Esophagus squamous epithelium (tissue), 5 donors: ENCODE measurements at regions not wholly inside any gene's neighbourhood (a gene's known extent, or its start where the extent isn't known, plus 50 kb on each side); places are given as distances from the start of the nearest gene placed in this dataset.

Experiments
- DNase-seq: peaks from one replicate; lab custom pipeline; 2025; lab: John Stamatoyannopoulos, UW
- H3K27ac ChIP-seq, 4 donors: fragments of 200-600 bp; sonication (generic); one replicate each; pipeline ENCODE4 v1.5.1; 2016 to 2019; ENCODE audit warnings: mild to moderate bottlenecking in 1 of 4
- H3K27me3 ChIP-seq, 4 donors: fragments of 200-600 bp; sonication (generic); 1 replicate in 3 of 4; 2 replicates in 1 of 4; pipeline versions ENCODE4 v1.5.1 to v1.6.0; 2017 to 2021; ENCODE audit warnings: antibody characterized with exemption in 1 of 4
- H3K36me3 ChIP-seq, 3 donors: fragments of 200-600 bp; sonication (generic); one replicate each; pipeline ENCODE4 v1.5.1; 2016 to 2019
- H3K4me1 ChIP-seq, 3 donors: fragments of 200-600 bp; sonication (generic); one replicate each; pipeline ENCODE4 v1.5.1; 2017 to 2019
- H3K4me3 ChIP-seq, 4 donors: fragments of 200-600 bp; sonication (generic); 1 replicate in 3 of 4; 2 replicates in 1 of 4; pipeline ENCODE4 v1.5.1; 2016 to 2019; ENCODE audit warnings: mild to moderate bottlenecking in 2 of 4, moderate library complexity in 1 of 4
- H3K9me3 ChIP-seq, 3 donors: fragments of 200-600 bp; sonication (generic); one replicate each; pipeline ENCODE4 v1.5.1; 2016 to 2019
- CTCF ChIP-seq, 6 experiments: fragments of 450-650 bp in 4 of 6; fragments of 200-600 bp in 2 of 6; sonication (generic) in 2 of 6; IDR thresholded peaks; one replicate each; pipeline ENCODE4 v1.5.1; 2016 to 2019; ENCODE audit warnings: antibody characterized with exemption in 6 of 6, mild to moderate bottlenecking in 4 of 6, moderate library complexity in 4 of 6
- POLR2A ChIP-seq, 4 donors: fragments of 450-650 bp; IDR thresholded peaks; one replicate each; pipeline ENCODE4 v1.6.1; 2017; ENCODE audit warnings: antibody characterized with exemption in 4 of 4, mild to moderate bottlenecking in 4 of 4, moderate library complexity in 3 of 4
- WGBS, 2 donors: methylation state at CpG; one replicate each; pipeline ENCODE4 v1.1.5; 2018; 5-methylcytosine and 5-hydroxymethylcytosine counted together
- intact Hi-C: fragments of 100-400 bp; cut with DNase I; formaldehyde crosslinking; loops from one replicate; pipeline ENCODE4 v1.15.0; 2022
- donor health status: DM: yes; HTN: yes; CAD: no.

- Histone ChIP-seq H3K4me1 (no peaks in the 10 kb centered on the region), H3K4me3 (no peak overlapping the region), H3K27ac (no peak overlapping the region), H3K36me3 (no peaks in the 10 kb centered on the region), H3K27me3 (no peaks in the 10 kb centered on the region), H3K9me3 (no peaks in the 10 kb centered on the region)
- intact Hi-C loops = no loop called here
- no peak for DNase-seq
- 32 to 61% methylated on average over 4 of the region's 4 CpGs for WGBS, 2 donors
- TF ChIP-seq POLR2A (IDR thresholded peaks at IDR 0.05) = no peak
- TF ChIP-seq CTCF (IDR thresholded peaks at IDR 0.05) = no peak
Observed at GRCh38 chr11:28836285-28837081, 728.3 kb downstream of the METTL15 start.

- no peak for DNase-seq
- no peak for TF ChIP-seq CTCF (IDR thresholded peaks at IDR 0.05)
- TF ChIP-seq POLR2A (IDR thresholded peaks at IDR 0.05) = no peak
- H3K4me1 ChIP-seq = no peaks in the 10 kb centered on the region
- H3K9me3 ChIP-seq = no peaks in the 10 kb centered on the region
- WGBS, 2 donors = 67 to 80% methylated on average over 3 of the region's 3 CpGs
- no peaks in the 10 kb centered on the region for H3K27me3 ChIP-seq
- H3K4me3 ChIP-seq = no peak overlapping the region
- H3K27ac ChIP-seq = no peak overlapping the region
- intact Hi-C loops = no loop called here
- no peaks in the 10 kb centered on the region for H3K36me3 ChIP-seq
Observed at GRCh38 chr11:28835790-28836189, 727.6 kb downstream of the METTL15 start.

- DNase-seq = no peak
- TF ChIP-seq CTCF (IDR thresholded peaks at IDR 0.05) (no peak), POLR2A (IDR thresholded peaks at IDR 0.05) (no peak)
- Histone ChIP-seq H3K27ac (no peak overlapping the region), H3K9me3 (no peaks in the 10 kb centered on the region), H3K36me3 (no peaks in the 10 kb centered on the region), H3K4me1 (no peaks in the 10 kb centered on the region), H3K27me3 (no peaks in the 10 kb centered on the region), H3K4me3 (no peak overlapping the region)
- intact Hi-C loops = no loop called here
Observed at GRCh38 chr11:28835317-28835716, 727.1 kb downstream of the METTL15 start.

GRCh38 chr11:28834877-28835276, 726.7 kb downstream of the METTL15 start:
- TF ChIP-seq CTCF (IDR thresholded peaks at IDR 0.05) = no peak
- no peak for TF ChIP-seq POLR2A (IDR thresholded peaks at IDR 0.05)
- intact Hi-C loops = no loop called here
- no peak for DNase-seq
- Histone ChIP-seq H3K9me3 (no peaks in the 10 kb centered on the region), H3K4me1 (no peaks in the 10 kb centered on the region), H3K27me3 (no peaks in the 10 kb centered on the region), H3K27ac (no peak overlapping the region), H3K36me3 (no peaks in the 10 kb centered on the region), H3K4me3 (no peak overlapping the region)
- 29 to 33% methylated on average over 3 of the region's 3 CpGs for WGBS, 2 donors

- Histone ChIP-seq H3K4me1 (no peaks in the 10 kb centered on the region), H3K4me3 (no peak overlapping the region), H3K27me3 (no peaks in the 10 kb centered on the region), H3K27ac (no peak overlapping the region), H3K9me3 (no peaks in the 10 kb centered on the region), H3K36me3 (no peaks in the 10 kb centered on the region)
- DNase-seq = no peak
- intact Hi-C loops = no loop called here
- WGBS, 2 donors = 56 to 78% methylated on average over 2 of the region's 2 CpGs
- TF ChIP-seq CTCF (IDR thresholded peaks at IDR 0.05) = no peak
- TF ChIP-seq POLR2A (IDR thresholded peaks at IDR 0.05) = no peak
Observed at GRCh38 chr11:28833670-28834069, 725.5 kb downstream of the METTL15 start.
